22Rv1 (cell line): ENCODE measurements at regions not wholly inside any gene's neighbourhood (a gene's known extent, or its start where the extent isn't known, plus 50 kb on each side); places are given as distances from the start of the nearest gene placed in this dataset.

Source experiments
- ZFX ChIP-seq: fragments of 450-650 bp; IDR thresholded peaks from 2 replicates; pipeline ENCODE4 v1.6.1; 2017; ENCODE audit warnings: antibody characterized with exemption, borderline replicate concordance
- TF ChIP-seq, protein P1 (sequence below): fragments of 450-650 bp; IDR thresholded peaks from 2 replicates; pipeline ENCODE4 v1.5.1; 2017; ENCODE audit warnings: mild to moderate bottlenecking

DNA sequence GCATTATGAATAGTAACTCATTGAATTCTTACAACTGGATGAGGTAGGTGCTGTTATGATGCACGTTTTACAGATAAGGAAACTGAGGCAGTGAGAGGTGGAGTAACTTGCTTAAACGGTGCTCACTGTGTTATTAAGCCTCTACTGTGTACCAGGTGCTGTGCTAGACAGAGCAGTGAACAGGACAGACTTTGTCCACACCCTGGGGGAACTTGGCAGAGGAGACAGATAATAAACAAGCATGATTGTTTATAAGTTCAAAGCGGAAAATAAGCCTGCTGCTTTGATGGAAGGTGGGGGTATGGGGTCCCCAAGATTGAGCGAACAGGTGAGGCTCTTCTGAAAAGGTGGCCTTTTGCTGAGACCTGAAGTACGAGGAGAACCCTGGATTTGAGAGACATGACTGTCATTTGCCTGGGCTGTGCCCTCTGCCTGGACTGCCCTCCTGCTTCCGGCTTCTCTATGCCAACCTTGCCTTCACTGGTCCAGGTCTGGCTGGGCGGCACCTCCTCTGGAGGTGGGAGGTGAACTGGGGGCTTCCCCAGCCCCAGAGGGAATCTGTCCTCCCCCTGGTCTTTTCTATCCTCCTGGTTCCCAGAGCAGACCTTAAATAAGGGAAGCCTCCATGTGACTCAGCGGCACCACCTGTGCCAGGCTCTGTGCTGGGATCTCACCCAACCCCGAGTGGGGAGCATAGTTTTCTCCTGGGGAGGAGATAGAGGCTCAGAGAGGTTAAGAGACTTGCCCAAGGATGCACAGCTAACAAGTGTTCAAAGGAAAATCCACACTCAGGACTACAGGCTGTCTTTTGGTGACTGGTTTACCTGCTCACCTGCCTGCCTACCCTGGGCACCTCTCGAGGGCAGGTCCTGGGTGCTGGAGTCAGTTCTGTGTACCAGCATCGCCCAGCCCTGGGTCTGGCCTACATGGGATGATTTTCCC is 59.1 kb downstream of the CEBPB start:
- TF ChIP-seq, protein P1, sequence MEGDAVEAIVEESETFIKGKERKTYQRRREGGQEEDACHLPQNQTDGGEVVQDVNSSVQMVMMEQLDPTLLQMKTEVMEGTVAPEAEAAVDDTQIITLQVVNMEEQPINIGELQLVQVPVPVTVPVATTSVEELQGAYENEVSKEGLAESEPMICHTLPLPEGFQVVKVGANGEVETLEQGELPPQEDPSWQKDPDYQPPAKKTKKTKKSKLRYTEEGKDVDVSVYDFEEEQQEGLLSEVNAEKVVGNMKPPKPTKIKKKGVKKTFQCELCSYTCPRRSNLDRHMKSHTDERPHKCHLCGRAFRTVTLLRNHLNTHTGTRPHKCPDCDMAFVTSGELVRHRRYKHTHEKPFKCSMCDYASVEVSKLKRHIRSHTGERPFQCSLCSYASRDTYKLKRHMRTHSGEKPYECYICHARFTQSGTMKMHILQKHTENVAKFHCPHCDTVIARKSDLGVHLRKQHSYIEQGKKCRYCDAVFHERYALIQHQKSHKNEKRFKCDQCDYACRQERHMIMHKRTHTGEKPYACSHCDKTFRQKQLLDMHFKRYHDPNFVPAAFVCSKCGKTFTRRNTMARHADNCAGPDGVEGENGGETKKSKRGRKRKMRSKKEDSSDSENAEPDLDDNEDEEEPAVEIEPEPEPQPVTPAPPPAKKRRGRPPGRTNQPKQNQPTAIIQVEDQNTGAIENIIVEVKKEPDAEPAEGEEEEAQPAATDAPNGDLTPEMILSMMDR: no peak
- TF ChIP-seq ZFX: no peak
